Nephron progenitor cell (in vitro differentiated cells): ENCODE measurements at regions not wholly inside any gene's neighbourhood (a gene's known extent, or its start where the extent isn't known, plus 50 kb on each side); places are given as distances from the start of the nearest gene placed in this dataset.

ENCODE experiments used
- DNase-seq: peaks from one replicate; pipeline ENCODE4 v3.0.0; 2021
- H3K27ac Mint-ChIP-seq: 2 replicates; pipeline ENCODE4 v1.8.0; 2021; ENCODE audit warnings: mild to moderate bottlenecking, moderate library complexity, mixed read lengths
- H3K27me3 Mint-ChIP-seq: 2 replicates; pipeline ENCODE4 v1.8.0; 2021; ENCODE audit warnings: mild to moderate bottlenecking, low read depth, mixed read lengths; ENCODE audit not compliant: poor library complexity
- H3K36me3 Mint-ChIP-seq: 2 replicates; pipeline ENCODE4 v1.8.0; 2021; ENCODE audit warnings: low read depth, mixed read lengths
- H3K4me1 Mint-ChIP-seq: 2 replicates; pipeline ENCODE4 v1.8.0; 2021; ENCODE audit warnings: mixed read lengths
- H3K4me3 Mint-ChIP-seq: 2 replicates; pipeline ENCODE4 v1.8.0; 2021; ENCODE audit warnings: mild to moderate bottlenecking, moderate library complexity, mixed read lengths
- H3K9me3 Mint-ChIP-seq: 2 replicates; pipeline ENCODE4 v1.8.0; 2021; ENCODE audit warnings: mild to moderate bottlenecking, moderate library complexity, mixed read lengths
- CTCF ChIP-seq: fragments of 200-600 bp; sonication (generic); IDR thresholded peaks from 2 replicates; pipeline ENCODE4 v1.5.0; 2021; ENCODE audit warnings: antibody characterized with exemption

- Mint-ChIP-seq H3K4me3 (no peak overlapping the region), H3K9me3 (no peaks in the 10 kb centered on the region), H3K27ac (no peak overlapping the region), H3K27me3 (no peaks in the 10 kb centered on the region), H3K36me3 (no peaks in the 10 kb centered on the region), H3K4me1 (no peaks in the 10 kb centered on the region)
- no peak for DNase-seq
- no peak for TF ChIP-seq CTCF
These were observed 274.5 kb downstream of the DSEL start for GRCh38 chr18:67242001-67242400.

GRCh38 chr18:67241299-67241698, 275.2 kb downstream of the DSEL start:
- no peaks in the 10 kb centered on the region for H3K4me1 Mint-ChIP-seq
- no peaks in the 10 kb centered on the region for H3K27me3 Mint-ChIP-seq
- no peaks in the 10 kb centered on the region for H3K36me3 Mint-ChIP-seq
- no peak for DNase-seq
- H3K9me3 Mint-ChIP-seq = no peaks in the 10 kb centered on the region
- TF ChIP-seq CTCF = no peak
- H3K4me3 Mint-ChIP-seq = no peak overlapping the region
- H3K27ac Mint-ChIP-seq = no peak overlapping the region

- DNase-seq = no peak
- Mint-ChIP-seq H3K27me3 (no peaks in the 10 kb centered on the region), H3K36me3 (no peaks in the 10 kb centered on the region), H3K4me1 (no peaks in the 10 kb centered on the region), H3K9me3 (no peaks in the 10 kb centered on the region), H3K4me3 (no peak overlapping the region), H3K27ac (no peak overlapping the region)
- no peak for TF ChIP-seq CTCF
These were observed 276.7 kb downstream of the DSEL start for GRCh38 chr18:67239826-67240225.

- H3K4me3 Mint-ChIP-seq = no peak overlapping the region
- peaks cover 9% of the 10 kb centered on the region for H3K9me3 Mint-ChIP-seq
- no peak overlapping the region for H3K27ac Mint-ChIP-seq
- no peak for DNase-seq
- H3K4me1 Mint-ChIP-seq = no peaks in the 10 kb centered on the region
- TF ChIP-seq CTCF = no peak
- peaks cover 9% of the 10 kb centered on the region for H3K36me3 Mint-ChIP-seq
- peaks cover 3% of the 10 kb centered on the region for H3K27me3 Mint-ChIP-seq
These were observed 283.5 kb downstream of the DSEL start for GRCh38 chr18:67232991-67233390.

GRCh38 chr18:67232406-67232805, 284.1 kb downstream of the DSEL start:
- H3K9me3 Mint-ChIP-seq = peaks cover 9% of the 10 kb centered on the region
- no peak for TF ChIP-seq CTCF
- peaks cover 9% of the 10 kb centered on the region for H3K36me3 Mint-ChIP-seq
- H3K4me3 Mint-ChIP-seq = no peak overlapping the region
- DNase-seq = no peak
- no peaks in the 10 kb centered on the region for H3K4me1 Mint-ChIP-seq
- H3K27me3 Mint-ChIP-seq = peaks cover 3% of the 10 kb centered on the region
- no peak overlapping the region for H3K27ac Mint-ChIP-seq

GRCh38 chr18:67222887-67223286, 293.6 kb downstream of the DSEL start:
- no peak overlapping the region for H3K4me3 Mint-ChIP-seq
- H3K9me3 Mint-ChIP-seq = peaks cover 4% of the 10 kb centered on the region
- H3K27ac Mint-ChIP-seq = no peak overlapping the region
- TF ChIP-seq CTCF = no peak
- H3K36me3 Mint-ChIP-seq = no peaks in the 10 kb centered on the region
- H3K27me3 Mint-ChIP-seq = no peaks in the 10 kb centered on the region
- no peak for DNase-seq
- H3K4me1 Mint-ChIP-seq = no peaks in the 10 kb centered on the region
